ENCODE measurements at regions not wholly inside any gene's neighbourhood (a gene's known extent, or its start where the extent isn't known, plus 50 kb on each side); places are given as distances from the start of the nearest gene placed in this dataset.

DNA sequence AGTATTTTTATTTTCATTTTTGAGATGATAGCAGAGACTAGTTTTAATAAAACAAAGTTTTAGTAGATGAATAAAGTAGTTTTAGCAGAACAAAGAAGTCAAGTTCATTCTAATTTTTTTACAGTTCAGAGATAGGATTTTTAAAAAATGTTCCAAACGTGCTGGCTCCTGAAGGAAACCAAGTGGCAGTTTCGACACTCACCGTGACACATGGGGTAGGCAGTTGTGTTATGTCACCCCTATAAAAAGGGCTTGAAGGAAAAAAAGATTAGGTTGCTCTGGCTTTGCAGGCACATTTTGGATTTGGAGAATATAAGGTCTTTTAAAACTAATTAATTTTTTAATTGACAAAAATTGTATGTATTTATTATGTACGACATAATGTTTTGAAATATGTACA, 305.2 kb downstream of the NDFIP2 start:
- no peaks in the 10 kb centered on the region for H3K79me2 ChIP-seq (ENCODE audit: control insufficient read depth, low read length)
- H3F3A ChIP-seq (ENCODE audit: control insufficient read depth, insufficient read depth), result no peaks in the 10 kb centered on the region
- H3K9me3 ChIP-seq (ENCODE audit: control insufficient read depth, insufficient read depth, low read length), result no peaks in the 10 kb centered on the region
- H3K27me3 ChIP-seq (ENCODE audit: control insufficient read depth, low read length), result no peaks in the 10 kb centered on the region
- H3K4me3 ChIP-seq (ENCODE audit: low read length), result no peak overlapping the region
- H3K4me2 ChIP-seq (ENCODE audit: low read length), result no peak overlapping the region
- H3K36me3 ChIP-seq (ENCODE audit: control insufficient read depth, low read length), result no peaks in the 10 kb centered on the region
- no peaks in the 10 kb centered on the region for H3K4me1 ChIP-seq (ENCODE audit: control insufficient read depth, low read length)
- TF ChIP-seq, protein P1, sequence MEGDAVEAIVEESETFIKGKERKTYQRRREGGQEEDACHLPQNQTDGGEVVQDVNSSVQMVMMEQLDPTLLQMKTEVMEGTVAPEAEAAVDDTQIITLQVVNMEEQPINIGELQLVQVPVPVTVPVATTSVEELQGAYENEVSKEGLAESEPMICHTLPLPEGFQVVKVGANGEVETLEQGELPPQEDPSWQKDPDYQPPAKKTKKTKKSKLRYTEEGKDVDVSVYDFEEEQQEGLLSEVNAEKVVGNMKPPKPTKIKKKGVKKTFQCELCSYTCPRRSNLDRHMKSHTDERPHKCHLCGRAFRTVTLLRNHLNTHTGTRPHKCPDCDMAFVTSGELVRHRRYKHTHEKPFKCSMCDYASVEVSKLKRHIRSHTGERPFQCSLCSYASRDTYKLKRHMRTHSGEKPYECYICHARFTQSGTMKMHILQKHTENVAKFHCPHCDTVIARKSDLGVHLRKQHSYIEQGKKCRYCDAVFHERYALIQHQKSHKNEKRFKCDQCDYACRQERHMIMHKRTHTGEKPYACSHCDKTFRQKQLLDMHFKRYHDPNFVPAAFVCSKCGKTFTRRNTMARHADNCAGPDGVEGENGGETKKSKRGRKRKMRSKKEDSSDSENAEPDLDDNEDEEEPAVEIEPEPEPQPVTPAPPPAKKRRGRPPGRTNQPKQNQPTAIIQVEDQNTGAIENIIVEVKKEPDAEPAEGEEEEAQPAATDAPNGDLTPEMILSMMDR (IDR thresholded peaks at IDR 0.05; ENCODE audit: low read depth, low read length, poor library complexity, severe bottlenecking), result no peak
- no peak for TF ChIP-seq EZH2phosphoT487 (IDR thresholded peaks at IDR 0.05; ENCODE audit: borderline replicate concordance, low read length)
- no peaks in the 10 kb centered on the region for H3K9me2 ChIP-seq (replicated peaks; ENCODE audit: control insufficient read depth, low read length)
- no peak overlapping the region for H3K27ac ChIP-seq (ENCODE audit: low read depth, low read length)
- no peaks in the 10 kb centered on the region for H4K20me1 ChIP-seq (ENCODE audit: control insufficient read depth, insufficient read depth, low read depth, low read length)

DNA sequence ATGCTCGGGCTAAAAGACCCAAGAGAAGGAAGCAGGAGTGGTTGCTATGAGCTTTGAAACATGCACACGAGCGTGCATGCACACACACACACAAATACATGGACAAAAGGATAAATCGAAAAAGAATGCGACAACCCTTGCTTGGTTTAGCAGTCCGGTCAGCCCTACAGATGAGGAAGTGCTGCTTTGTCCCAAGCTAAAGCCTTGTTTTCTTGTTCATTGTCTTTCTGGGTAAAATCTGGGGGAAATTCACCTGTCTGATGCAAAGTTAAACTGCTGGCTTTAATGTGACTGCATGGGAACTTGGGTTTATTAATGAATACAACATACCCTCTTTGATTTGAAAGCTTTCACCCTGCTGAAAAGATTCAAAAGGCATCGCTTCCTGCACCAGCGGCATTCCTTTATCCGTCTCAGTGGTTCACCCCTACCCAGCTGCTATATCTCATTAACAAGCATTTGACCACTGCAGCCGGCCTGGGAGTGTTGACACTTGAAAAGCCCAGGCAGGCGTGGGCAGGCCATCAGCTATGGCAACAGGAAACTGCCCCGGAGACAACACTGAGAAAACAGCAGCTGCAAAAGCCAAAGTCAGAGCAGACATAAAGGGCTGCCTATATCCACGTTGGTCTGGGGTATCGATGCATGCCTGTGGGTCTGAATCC, 301.7 kb downstream of the NDFIP2 start:
- Histone ChIP-seq H3K9me3 (ENCODE audit: control insufficient read depth, insufficient read depth, low read length) (no peaks in the 10 kb centered on the region), H3K36me3 (ENCODE audit: control insufficient read depth, low read length) (no peaks in the 10 kb centered on the region), H3K79me2 (ENCODE audit: control insufficient read depth, low read length) (no peaks in the 10 kb centered on the region), H3K4me2 (ENCODE audit: low read length) (no peak overlapping the region), H3K4me3 (ENCODE audit: low read length) (no peak overlapping the region), H3F3A (ENCODE audit: control insufficient read depth, insufficient read depth) (no peaks in the 10 kb centered on the region), H3K27ac (ENCODE audit: low read depth, low read length) (no peak overlapping the region), H3K4me1 (ENCODE audit: control insufficient read depth, low read length) (no peaks in the 10 kb centered on the region), H3K27me3 (ENCODE audit: control insufficient read depth, low read length) (no peaks in the 10 kb centered on the region), H4K20me1 (ENCODE audit: control insufficient read depth, insufficient read depth, low read depth, low read length) (no peaks in the 10 kb centered on the region), H3K9me2 (replicated peaks; ENCODE audit: control insufficient read depth, low read length) (no peaks in the 10 kb centered on the region)
- TF ChIP-seq, protein P1 (IDR thresholded peaks at IDR 0.05; ENCODE audit: low read depth, low read length, poor library complexity, severe bottlenecking), result no peak
- TF ChIP-seq EZH2phosphoT487 (IDR thresholded peaks at IDR 0.05; ENCODE audit: borderline replicate concordance, low read length), result no peak

DNA sequence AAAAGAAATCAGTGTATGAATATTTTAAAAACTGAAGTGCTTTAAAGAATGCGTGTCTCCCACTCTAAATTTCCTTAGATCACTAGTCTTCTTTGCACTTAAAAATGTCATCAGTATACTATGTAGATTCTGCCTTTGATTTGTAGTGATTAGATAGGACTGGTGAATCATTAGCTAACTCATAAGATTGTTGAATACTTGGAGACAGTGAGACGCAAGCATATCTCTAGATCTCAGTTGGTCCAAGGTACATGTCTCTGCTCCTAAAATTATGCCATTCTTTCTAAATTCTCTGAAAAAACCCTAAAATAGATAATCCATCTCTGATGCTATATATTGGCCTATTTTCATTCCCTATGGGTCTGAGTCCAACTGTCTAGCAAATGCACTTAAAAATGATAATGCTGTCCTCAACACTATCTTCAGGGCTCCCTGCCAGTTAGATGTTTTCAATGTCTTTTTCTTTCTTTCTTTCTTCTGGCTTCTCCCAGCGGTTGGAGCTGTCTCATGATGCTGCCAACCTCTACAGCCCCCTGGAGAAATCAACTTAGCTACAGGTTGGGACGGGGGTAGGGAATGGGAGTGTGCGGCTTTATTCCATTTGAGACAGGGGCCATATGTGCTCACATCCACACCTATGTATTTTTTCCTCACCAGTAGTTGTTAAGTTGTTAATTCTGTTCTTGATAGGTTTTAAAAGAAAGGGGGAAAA, 301.0 kb downstream of the NDFIP2 start:
- Histone ChIP-seq H3K4me1 (ENCODE audit: control insufficient read depth, low read length) (no peaks in the 10 kb centered on the region), H3K9me3 (ENCODE audit: control insufficient read depth, insufficient read depth, low read length) (no peaks in the 10 kb centered on the region), H3K9me2 (replicated peaks; ENCODE audit: control insufficient read depth, low read length) (no peaks in the 10 kb centered on the region), H3F3A (ENCODE audit: control insufficient read depth, insufficient read depth) (no peaks in the 10 kb centered on the region), H3K4me3 (ENCODE audit: low read length) (no peak overlapping the region), H3K79me2 (ENCODE audit: control insufficient read depth, low read length) (no peaks in the 10 kb centered on the region), H4K20me1 (ENCODE audit: control insufficient read depth, insufficient read depth, low read depth, low read length) (no peaks in the 10 kb centered on the region), H3K27ac (ENCODE audit: low read depth, low read length) (no peak overlapping the region), H3K4me2 (ENCODE audit: low read length) (no peak overlapping the region), H3K27me3 (ENCODE audit: control insufficient read depth, low read length) (no peaks in the 10 kb centered on the region), H3K36me3 (ENCODE audit: control insufficient read depth, low read length) (no peaks in the 10 kb centered on the region)
- TF ChIP-seq EZH2phosphoT487 (IDR thresholded peaks at IDR 0.05; ENCODE audit: borderline replicate concordance, low read length), result no peak
- TF ChIP-seq, protein P1 (IDR thresholded peaks at IDR 0.05; ENCODE audit: low read depth, low read length, poor library complexity, severe bottlenecking), result no peak

Data from DOHH2 (cell line).